ENCODE measurements at regions not wholly inside any gene's neighbourhood (a gene's known extent, or its start where the extent isn't known, plus 50 kb on each side); places are given as distances from the start of the nearest gene placed in this dataset.

GRCh38 chr2:175734686-175735085, 267.4 kb downstream of the LNPK start:
- Histone ChIP-seq H3K9ac (ENCODE audit: low read length) (no peak overlapping the region), H4K20me1 (ENCODE audit: insufficient read depth, low read length) (no peaks in the 10 kb centered on the region), H3K4me2 (ENCODE audit: low read length) (no peak overlapping the region), H3K4me1 (ENCODE audit: insufficient read depth, low read length, severe bottlenecking) (no peaks in the 10 kb centered on the region), H3K36me3 (ENCODE audit: insufficient read depth, low read length) (no peaks in the 10 kb centered on the region), H2AFZ (ENCODE audit: low read length) (no peak overlapping the region), H3K9me2 (ENCODE audit: low read depth, low read length) (no peaks in the 10 kb centered on the region), H3K27me3 (ENCODE audit: insufficient read depth, low read length) (no peaks in the 10 kb centered on the region), H3F3A (ENCODE audit: insufficient read depth, low read length) (no peaks in the 10 kb centered on the region), H3K9me3 (ENCODE audit: low read length) (no peaks in the 10 kb centered on the region), H3K4me3 (ENCODE audit: low read depth, low read length, poor library complexity, severe bottlenecking) (no peak overlapping the region), H3K27ac (ENCODE audit: low read depth, low read length, poor library complexity, severe bottlenecking) (no peak overlapping the region), H3K79me2 (ENCODE audit: insufficient read depth, low read length) (no peaks in the 10 kb centered on the region)
- no peak for TF ChIP-seq CTCF (IDR thresholded peaks at IDR 0.05; ENCODE audit: low read length)
- TF ChIP-seq EZH2 (IDR thresholded peaks at IDR 0.05; ENCODE audit: borderline replicate concordance, low read length): no peak

- Histone ChIP-seq H3K27ac (ENCODE audit: low read depth, low read length, poor library complexity, severe bottlenecking) (no peak overlapping the region), H3K9me2 (ENCODE audit: low read depth, low read length) (no peaks in the 10 kb centered on the region), H3K36me3 (ENCODE audit: insufficient read depth, low read length) (no peaks in the 10 kb centered on the region), H3K27me3 (ENCODE audit: insufficient read depth, low read length) (no peaks in the 10 kb centered on the region), H3K4me1 (ENCODE audit: insufficient read depth, low read length, severe bottlenecking) (no peaks in the 10 kb centered on the region), H4K20me1 (ENCODE audit: insufficient read depth, low read length) (no peaks in the 10 kb centered on the region), H3K9ac (ENCODE audit: low read length) (no peak overlapping the region), H3K4me3 (ENCODE audit: low read depth, low read length, poor library complexity, severe bottlenecking) (no peak overlapping the region), H3K4me2 (ENCODE audit: low read length) (no peak overlapping the region), H3K79me2 (ENCODE audit: insufficient read depth, low read length) (no peaks in the 10 kb centered on the region), H3F3A (ENCODE audit: insufficient read depth, low read length) (no peaks in the 10 kb centered on the region), H2AFZ (ENCODE audit: low read length) (no peak overlapping the region), H3K9me3 (ENCODE audit: low read length) (no peaks in the 10 kb centered on the region)
- TF ChIP-seq EZH2 (IDR thresholded peaks at IDR 0.05; ENCODE audit: borderline replicate concordance, low read length): no peak
- no peak for TF ChIP-seq CTCF (IDR thresholded peaks at IDR 0.05; ENCODE audit: low read length)
Observed at GRCh38 chr2:175732531-175732930, 269.5 kb downstream of the LNPK start.

DNA sequence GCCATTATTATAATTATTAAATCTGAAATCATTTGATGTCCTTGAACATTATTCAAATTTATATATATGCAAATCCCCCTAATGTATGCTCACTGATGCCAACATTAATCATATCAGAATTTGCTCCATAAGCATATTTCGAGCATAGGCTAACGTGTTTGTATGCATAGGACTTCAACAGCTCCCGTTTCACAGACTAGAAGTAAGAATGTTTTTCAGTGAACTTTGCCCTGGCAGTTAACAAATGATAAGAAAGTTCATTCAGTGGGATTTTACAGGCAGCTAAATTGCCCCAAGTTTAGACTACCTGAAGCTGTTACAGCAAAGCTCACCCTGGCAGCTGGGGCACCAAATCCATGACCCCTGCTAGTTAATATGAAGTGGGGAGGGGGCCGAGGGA, 272.0 kb downstream of the LNPK start:
- Histone ChIP-seq H3K9me2 (ENCODE audit: low read depth, low read length) (no peaks in the 10 kb centered on the region), H3K79me2 (ENCODE audit: insufficient read depth, low read length) (no peaks in the 10 kb centered on the region), H3K36me3 (ENCODE audit: insufficient read depth, low read length) (no peaks in the 10 kb centered on the region), H3K4me3 (ENCODE audit: low read depth, low read length, poor library complexity, severe bottlenecking) (no peak overlapping the region), H3K9me3 (ENCODE audit: low read length) (no peaks in the 10 kb centered on the region), H2AFZ (ENCODE audit: low read length) (no peak overlapping the region), H3K9ac (ENCODE audit: low read length) (no peak overlapping the region), H4K20me1 (ENCODE audit: insufficient read depth, low read length) (no peaks in the 10 kb centered on the region), H3F3A (ENCODE audit: insufficient read depth, low read length) (no peaks in the 10 kb centered on the region), H3K4me2 (ENCODE audit: low read length) (no peak overlapping the region), H3K4me1 (ENCODE audit: insufficient read depth, low read length, severe bottlenecking) (no peaks in the 10 kb centered on the region), H3K27ac (ENCODE audit: low read depth, low read length, poor library complexity, severe bottlenecking) (no peak overlapping the region), H3K27me3 (ENCODE audit: insufficient read depth, low read length) (no peaks in the 10 kb centered on the region)
- TF ChIP-seq CTCF (IDR thresholded peaks at IDR 0.05; ENCODE audit: low read length) (no peak), EZH2 (IDR thresholded peaks at IDR 0.05; ENCODE audit: borderline replicate concordance, low read length) (no peak)
